NOMO-1 treated with DMSO at 0.1 percent for 48 hours (cell line): ENCODE measurements at regions not wholly inside any gene's neighbourhood (a gene's known extent, or its start where the extent isn't known, plus 50 kb on each side); places are given as distances from the start of the nearest gene placed in this dataset.
A peak's percentile ranks its signal among the peaks of the same experiment; 100 is the strongest.
"Not testable (repeated sequence)": the region's sequence is repeated elsewhere in the genome, so short reads cannot be mapped to it uniquely, and the experiment has no call there.

Experiments
- DNase-seq: peaks from one replicate; lab custom pipeline; 2025; ENCODE audit not compliant: unreplicated experiment; lab: John Stamatoyannopoulos, UW

- no peak for DNase-seq
These were observed 321.9 kb downstream of the GADD45G start for GRCh38 chr9:89926691-89927220.

GRCh38 chr9:89928106-89928505, 323.3 kb downstream of the GADD45G start:
- DNase-seq: no peak

- DNase-seq: no peak
These were observed 323.9 kb downstream of the GADD45G start for GRCh38 chr9:89928521-89929275.

- DNase-seq: no peak
These were observed 324.5 kb downstream of the GADD45G start for GRCh38 chr9:89929315-89929672.

GRCh38 chr9:89929673-89930480, 325.1 kb downstream of the GADD45G start:
- DNase-seq: no peak

- DNase-seq: no peak
These were observed 328.8 kb downstream of the GADD45G start for GRCh38 chr9:89933578-89933977.

- no peak for DNase-seq
These were observed 330.3 kb downstream of the GADD45G start for GRCh38 chr9:89935115-89935514.

GRCh38 chr9:89935801-89936200, 331.0 kb downstream of the GADD45G start:
- DNase-seq: no peak

- no peak for DNase-seq
These were observed 332.2 kb downstream of the GADD45G start for GRCh38 chr9:89937051-89937450.

GRCh38 chr9:89939181-89939580, 334.4 kb downstream of the GADD45G start:
- no peak for DNase-seq

GRCh38 chr9:89939626-89940292, 334.9 kb downstream of the GADD45G start:
- DNase-seq: no peak

GRCh38 chr9:89940625-89941024, 335.8 kb downstream of the GADD45G start:
- DNase-seq: no peak

GRCh38 chr9:89941875-89942274, 337.1 kb downstream of the GADD45G start:
- DNase-seq: peak; percentile 15

- DNase-seq: no peak
These were observed 337.8 kb downstream of the GADD45G start for GRCh38 chr9:89942643-89943042.

GRCh38 chr9:89943309-89943708, 338.5 kb downstream of the GADD45G start:
- DNase-seq: no peak

- DNase-seq: no peak
These were observed 338.9 kb downstream of the GADD45G start for GRCh38 chr9:89943728-89944127.

GRCh38 chr9:89945133-89945532, 340.3 kb downstream of the GADD45G start:
- DNase-seq: no peak

GRCh38 chr9:89946741-89947140, 341.9 kb downstream of the GADD45G start:
- DNase-seq: no peak

GRCh38 chr9:89949111-89949510, 344.3 kb downstream of the GADD45G start:
- no peak for DNase-seq

- no peak for DNase-seq
These were observed 346.9 kb downstream of the GADD45G start for GRCh38 chr9:89951675-89952074.

- DNase-seq: no peak
These were observed 347.6 kb downstream of the GADD45G start for GRCh38 chr9:89952401-89952800.

- not testable (repeated sequence) for DNase-seq
These were observed 348.5 kb downstream of the GADD45G start for GRCh38 chr9:89953263-89953662.
